SW480 (cell line): ENCODE measurements at regions not wholly inside any gene's neighbourhood (a gene's known extent, or its start where the extent isn't known, plus 50 kb on each side); places are given as distances from the start of the nearest gene placed in this dataset.
"Not testable (repeated sequence)": the region's sequence is repeated elsewhere in the genome, so short reads cannot be mapped to it uniquely, and the experiment has no call there.

ENCODE experiments used
- DNase-seq: peaks from one replicate; pipeline ENCODE4 v3.0.0-alpha.2; 2016; ENCODE audit warnings: low spot score

GRCh38 chr1:170789063-170789462 is 125.1 kb downstream of the PRRX1 start:
- no peak for DNase-seq

- no peak for DNase-seq
Measured at GRCh38 chr1:170790175-170790574, 126.2 kb downstream of the PRRX1 start.

GRCh38 chr1:170790651-170791071 is 126.7 kb downstream of the PRRX1 start:
- DNase-seq: no peak

DNA sequence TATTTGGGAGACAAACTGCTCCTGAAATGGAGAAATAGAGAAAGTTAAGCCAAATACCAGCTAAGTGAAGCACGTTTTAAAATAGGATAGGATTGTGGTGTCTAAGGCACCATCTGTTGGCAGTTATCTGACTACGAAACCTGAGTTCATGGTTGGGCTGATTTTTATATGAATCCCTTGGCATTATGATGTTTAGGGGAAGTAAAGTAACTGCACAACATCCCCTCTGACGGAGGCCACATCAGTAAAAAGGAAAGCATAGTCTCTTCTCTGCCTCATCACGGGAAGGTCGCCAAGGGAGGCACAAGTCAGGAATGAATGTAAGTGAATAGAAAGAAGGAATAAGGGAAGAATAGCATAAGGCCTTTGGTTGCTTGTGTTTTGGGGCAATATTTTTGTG is 128.0 kb downstream of the PRRX1 start:
- DNase-seq: no peak

DNA sequence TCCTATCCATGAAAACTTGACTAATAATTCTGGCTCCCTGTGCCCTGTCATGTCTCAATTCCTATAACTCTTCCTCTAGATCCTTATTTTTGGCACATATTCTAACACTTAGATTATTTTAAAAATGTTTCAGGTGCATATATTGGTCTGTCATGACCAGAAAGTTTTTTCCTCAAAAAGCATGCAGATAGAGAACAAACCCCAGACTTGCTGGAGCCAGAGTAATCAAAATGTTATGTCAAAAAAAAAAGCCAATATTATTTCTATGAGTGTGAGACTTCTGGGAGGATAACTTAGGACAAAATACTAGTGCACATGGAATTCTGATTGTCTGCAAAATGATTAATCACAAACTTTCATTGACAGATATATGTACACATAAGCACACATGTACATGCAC is 135.1 kb upstream of the MROH9 start:
- DNase-seq: no peak

GRCh38 chr1:170800812-170801211 is 134.5 kb upstream of the MROH9 start:
- DNase-seq: no peak

- DNase-seq: no peak
Measured at GRCh38 chr1:170803711-170804110, 131.6 kb upstream of the MROH9 start.

DNA sequence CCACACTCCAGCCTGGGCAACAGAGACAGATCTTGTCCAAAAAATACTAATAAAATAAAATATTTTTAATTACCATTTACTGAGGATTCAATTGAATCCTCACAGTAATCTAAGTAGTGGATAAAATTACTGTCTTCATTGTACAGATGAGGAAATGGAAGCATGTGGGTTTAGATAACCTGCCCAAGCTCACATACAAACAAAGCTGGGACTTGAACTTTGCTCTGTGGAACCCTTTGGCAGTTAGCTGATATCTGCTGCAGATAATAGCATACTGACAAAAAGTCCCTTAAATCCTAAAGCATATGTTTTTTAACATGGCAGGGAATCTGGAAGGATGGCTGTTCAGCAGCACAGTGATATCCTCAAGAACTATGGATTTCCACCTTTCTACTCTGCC is 130.9 kb upstream of the MROH9 start:
- DNase-seq: no peak

- no peak for DNase-seq
Measured at GRCh38 chr1:170804879-170805278, 130.5 kb upstream of the MROH9 start.

GRCh38 chr1:170806961-170807360 is 128.4 kb upstream of the MROH9 start:
- DNase-seq: no peak

DNA sequence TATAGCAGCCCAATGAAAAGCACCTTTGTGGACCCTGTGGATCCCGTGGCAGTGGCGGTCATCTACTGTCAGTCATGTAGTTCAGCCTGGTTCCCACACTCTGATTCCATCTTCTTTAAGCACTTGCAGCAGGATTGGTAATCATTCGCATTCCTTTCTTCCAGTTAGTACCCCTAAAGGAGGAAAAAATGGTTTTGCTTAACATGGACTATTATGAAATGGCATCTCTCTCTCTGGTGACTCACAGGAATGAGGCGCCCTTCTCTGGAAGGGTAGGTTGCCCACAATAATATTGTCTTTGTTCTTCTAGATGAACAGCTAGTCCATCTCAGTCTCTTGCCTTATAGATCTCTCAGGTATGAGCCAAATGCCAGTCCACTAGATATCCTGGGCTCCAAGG is 127.9 kb upstream of the MROH9 start:
- peak; percentile 73 for DNase-seq

DNA sequence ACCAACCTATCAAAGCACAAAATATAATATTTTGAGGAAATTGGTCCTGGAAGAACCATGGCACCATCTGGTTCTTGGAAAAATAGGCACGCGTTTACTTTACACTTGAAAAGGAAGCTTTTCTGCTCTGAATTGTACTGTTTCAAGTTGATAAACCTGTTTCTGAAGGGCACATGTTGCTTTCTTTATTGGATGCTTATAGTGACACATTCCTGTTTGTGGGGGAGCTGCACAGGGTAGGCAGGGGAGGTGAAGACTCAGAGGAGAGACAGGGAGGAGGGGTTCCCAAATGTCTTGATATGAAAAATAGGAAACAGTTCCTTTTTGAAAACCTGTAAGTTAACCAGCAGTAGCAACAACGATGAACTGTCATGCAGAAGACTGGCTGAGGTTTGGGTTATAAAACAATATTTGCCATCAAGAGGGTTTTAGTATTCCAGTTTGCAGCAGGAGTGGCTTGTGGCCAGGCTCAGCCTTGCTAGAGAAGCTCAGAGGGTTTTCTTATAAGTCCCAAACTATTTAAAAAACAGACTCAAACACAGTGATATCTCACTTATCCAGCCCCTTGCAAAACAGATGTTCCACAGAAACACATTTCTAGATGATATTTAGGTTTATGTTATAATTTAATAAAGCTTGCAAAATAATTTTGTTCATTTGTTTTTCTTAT is 127.0 kb upstream of the MROH9 start:
- no peak for DNase-seq

- DNase-seq: not testable (repeated sequence)
Measured at GRCh38 chr1:170811013-170811412, 124.3 kb upstream of the MROH9 start.

GRCh38 chr1:170819781-170820180 is 115.6 kb upstream of the MROH9 start:
- no peak for DNase-seq

DNA sequence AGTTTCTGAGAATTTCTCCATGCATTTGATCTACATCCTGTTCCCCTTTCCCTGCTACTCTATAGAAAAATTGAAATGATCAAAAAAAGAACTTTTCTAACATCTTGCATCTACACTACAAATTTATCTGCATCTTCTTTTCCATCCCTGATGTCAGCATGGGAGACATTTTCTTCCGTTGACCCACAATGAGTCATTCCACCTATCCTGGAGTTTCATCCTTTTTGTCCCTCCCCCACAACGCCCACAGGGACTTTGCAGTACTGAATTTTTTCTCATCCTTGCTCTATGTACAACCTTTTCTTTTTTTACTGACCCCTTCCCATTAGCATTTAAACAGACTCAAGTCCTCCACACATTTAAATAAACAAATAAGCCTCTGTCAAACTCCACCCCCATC is 112.2 kb upstream of the MROH9 start:
- no peak for DNase-seq

DNA sequence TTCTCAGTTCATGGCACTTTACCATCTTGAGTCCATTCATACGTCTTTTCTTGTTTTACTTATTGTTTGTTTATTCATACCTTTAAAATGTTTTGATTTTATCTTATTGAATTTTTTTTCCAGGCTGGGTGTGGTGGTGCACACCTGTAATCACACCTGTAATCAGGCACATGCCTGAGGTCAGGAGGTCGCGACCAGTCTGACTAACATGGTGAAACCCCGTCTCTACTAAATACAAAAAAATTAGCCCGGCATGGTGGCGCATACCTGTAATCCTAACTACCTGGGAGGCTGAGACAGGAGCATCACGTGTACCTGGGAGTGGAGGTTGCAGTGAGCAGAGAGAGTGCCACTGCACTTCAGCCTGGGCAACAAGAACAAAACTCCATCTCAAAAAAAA is 104.1 kb upstream of the MROH9 start:
- DNase-seq: no peak

GRCh38 chr1:170836141-170836540 is 99.2 kb upstream of the MROH9 start:
- DNase-seq: no peak

DNA sequence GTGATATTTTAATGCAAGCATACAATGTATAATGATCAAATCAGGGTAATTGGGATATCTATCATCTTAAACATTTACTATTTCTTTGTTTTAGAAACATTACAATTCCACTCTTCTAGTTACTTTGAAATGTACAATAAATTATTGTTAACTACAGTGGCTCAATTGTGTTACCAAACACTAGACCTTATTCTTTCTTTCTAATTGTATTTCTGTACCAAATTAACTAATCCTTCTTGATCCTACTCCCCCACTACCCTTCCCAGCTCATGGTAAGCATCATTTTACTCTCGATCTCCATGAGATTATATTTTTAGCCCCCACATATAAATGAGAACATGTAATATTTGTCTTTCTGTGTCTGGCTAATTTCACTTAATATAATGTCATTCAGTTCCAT is 95.0 kb upstream of the MROH9 start:
- no peak for DNase-seq

GRCh38 chr1:170853302-170853701 is 82.0 kb upstream of the MROH9 start:
- no peak for DNase-seq

DNA sequence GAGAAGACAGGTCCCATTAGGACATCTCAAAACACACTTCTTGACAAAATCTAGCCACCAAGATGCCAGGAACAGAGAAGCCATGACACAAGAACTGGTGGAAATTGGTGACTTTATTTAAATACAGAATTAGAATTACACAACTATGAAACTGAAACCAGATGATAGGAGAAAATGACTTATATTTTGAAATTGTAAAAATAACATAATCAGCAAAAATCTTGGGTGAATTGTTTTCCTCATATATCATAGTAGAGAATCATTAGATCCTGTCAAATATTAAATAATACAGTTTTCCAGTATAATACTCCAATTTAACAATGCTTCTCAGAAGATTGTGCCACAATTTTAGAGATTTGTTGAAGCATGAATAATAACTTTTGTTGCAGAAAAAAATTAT is 81.5 kb upstream of the MROH9 start:
- DNase-seq: no peak

DNA sequence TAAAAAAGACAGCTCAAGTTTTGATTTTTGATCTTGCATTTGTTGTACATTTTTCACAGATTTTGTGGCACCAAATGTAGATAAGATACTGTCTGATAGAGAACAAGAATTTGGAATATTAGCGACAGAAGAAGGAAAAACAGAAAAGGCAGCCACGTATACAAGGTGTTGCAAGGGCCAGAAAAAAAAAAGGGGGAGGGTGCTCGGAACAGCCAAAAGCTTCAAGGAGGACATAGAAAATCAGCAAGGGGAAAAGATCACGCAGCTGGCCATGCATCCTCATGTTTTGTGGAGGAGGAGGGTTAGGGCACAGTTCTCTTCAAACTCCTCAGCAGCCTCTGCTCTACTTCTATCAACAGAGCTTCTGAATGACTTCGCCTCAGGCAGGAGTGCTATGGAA is 80.7 kb upstream of the MROH9 start:
- no peak for DNase-seq

DNA sequence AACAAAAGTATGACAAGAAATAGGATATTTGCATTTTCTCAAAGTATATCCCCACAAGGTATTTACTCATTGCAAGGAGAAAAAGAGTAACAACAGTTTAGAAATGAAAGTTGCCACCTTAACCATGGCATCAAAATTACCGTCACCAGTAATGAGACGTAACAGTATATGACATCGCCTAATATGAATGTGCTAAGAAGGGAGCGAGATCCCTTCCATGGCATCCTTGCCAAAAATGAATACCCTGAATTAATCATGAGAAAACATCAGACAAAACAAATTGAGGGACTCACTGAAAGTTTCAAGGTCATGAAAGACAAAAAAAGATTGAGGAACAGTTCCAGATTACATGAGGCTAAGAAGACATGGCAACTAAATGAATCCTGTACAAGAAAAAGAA is 78.9 kb upstream of the MROH9 start:
- DNase-seq: no peak

DNA sequence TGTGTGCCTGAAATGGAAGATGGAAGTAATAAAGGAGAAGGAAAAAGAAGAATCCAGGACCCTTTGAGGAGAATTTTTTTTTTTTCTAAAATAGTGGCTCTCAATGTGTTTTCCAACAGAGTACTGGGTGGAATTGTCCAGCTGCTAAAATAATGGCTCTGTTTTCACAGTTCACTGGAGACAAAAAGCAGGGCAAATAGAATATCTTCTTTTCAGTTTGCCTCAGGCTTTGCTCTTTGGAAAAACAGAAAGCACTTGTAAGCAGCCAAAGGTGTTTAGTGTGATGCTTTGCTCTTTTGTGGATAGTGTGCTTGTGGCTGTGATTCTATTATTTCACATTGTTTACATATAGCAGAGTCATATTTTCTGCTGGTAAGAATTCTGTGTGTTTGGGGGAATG is 77.4 kb upstream of the MROH9 start:
- DNase-seq: no peak

DNA sequence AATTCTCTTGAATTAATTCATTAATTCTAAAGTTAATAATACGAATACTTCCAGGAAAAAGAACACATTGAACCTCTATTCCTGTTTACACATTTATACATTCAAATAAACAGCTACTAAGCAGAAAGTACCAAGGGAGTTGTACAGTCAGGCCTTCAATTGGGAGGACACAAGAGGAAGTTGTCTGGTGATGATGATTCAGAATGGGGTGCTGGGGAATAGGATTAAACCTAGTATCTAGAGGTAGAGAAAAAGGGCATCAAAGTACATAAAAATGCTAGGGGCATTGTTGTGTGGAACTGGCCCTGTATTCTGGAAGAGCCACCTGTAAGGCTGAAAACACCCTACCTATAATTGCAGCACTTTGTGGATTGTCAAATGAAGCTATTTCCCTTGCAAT is 71.7 kb upstream of the MROH9 start:
- no peak for DNase-seq

GRCh38 chr1:170864238-170864637 is 71.1 kb upstream of the MROH9 start:
- DNase-seq: no peak
